ENCODE measurements at regions not wholly inside any gene's neighbourhood (a gene's known extent, or its start where the extent isn't known, plus 50 kb on each side); places are given as distances from the start of the nearest gene placed in this dataset.
A peak's percentile ranks its signal among the peaks of the same experiment; 100 is the strongest.

- H3K4me2 ChIP-seq (ENCODE audit: low read length), result no peak overlapping the region
- no CpG with 5 or more reads among the region's 3 CpGs for WGBS (ENCODE audit: extremely low coverage, insufficient coverage, insufficient read length)
- no peak overlapping the region for H3K27ac ChIP-seq (ENCODE audit: low read depth, low read length)
- H3K4ac ChIP-seq (ENCODE audit: low read depth, low read length), result no peak overlapping the region
- H3K79me2 ChIP-seq (ENCODE audit: control insufficient read depth, insufficient read depth, low read length, poor library complexity), result no peaks in the 10 kb centered on the region
- no peak overlapping the region for H3K18ac ChIP-seq (ENCODE audit: low read length)
- H3K9me3 ChIP-seq (ENCODE audit: insufficient read depth, low read depth, low read length), result no peaks in the 10 kb centered on the region
- no peak overlapping the region for H3K4me3 ChIP-seq (ENCODE audit: low read depth, low read length)
- DNase-seq, result no peak
- H2BK5ac ChIP-seq (ENCODE audit: low read depth, low read length, poor library complexity), result no peak overlapping the region
- H2BK12ac ChIP-seq (ENCODE audit: low read length), result no peak overlapping the region
- no peaks in the 10 kb centered on the region for H3K79me1 ChIP-seq (ENCODE audit: low read length)
- no peak overlapping the region for H2BK120ac ChIP-seq (ENCODE audit: insufficient read depth, low read length, poor library complexity)
- H3K14ac ChIP-seq (ENCODE audit: low read length), result no peak overlapping the region
- no peak overlapping the region for H3K23ac ChIP-seq (ENCODE audit: low read length)
- no peaks in the 10 kb centered on the region for H3K36me3 ChIP-seq (ENCODE audit: control insufficient read depth in 1 of 2, insufficient read depth in 2 of 2, low read length in 2 of 2)
- H4K8ac ChIP-seq (ENCODE audit: low read depth, low read length), result no peak overlapping the region
- no peak overlapping the region for H4K91ac ChIP-seq (ENCODE audit: low read depth, low read length)
- no peaks in the 10 kb centered on the region for H3K4me1 ChIP-seq (ENCODE audit: control insufficient read depth in 1 of 2, insufficient read depth in 2 of 2, low read length in 2 of 2)
- no peak overlapping the region for H2AFZ ChIP-seq (ENCODE audit: insufficient read depth, low read length, poor library complexity)
- H3K27me3 ChIP-seq (ENCODE audit: insufficient read depth, low read length), result no peaks in the 10 kb centered on the region
- no peak overlapping the region for H3K9ac ChIP-seq (ENCODE audit: low read length)
- no peak overlapping the region for H2AK5ac ChIP-seq (ENCODE audit: low read length)
- H4K12ac ChIP-seq (ENCODE audit: low read depth, low read length), result no peak overlapping the region
Observed at GRCh38 chr3:154542837-154543236, 112.8 kb upstream of the GPR149 start.

GRCh38 chr3:154540950-154541604 is 111.1 kb upstream of the GPR149 start:
- Histone ChIP-seq H3K14ac (ENCODE audit: low read length) (no peak overlapping the region), H3K79me1 (ENCODE audit: low read length) (no peaks in the 10 kb centered on the region)
- WGBS (ENCODE audit: extremely low coverage, insufficient coverage, insufficient read length), result no CpG with 5 or more reads among the region's 2 CpGs

GRCh38 chr3:154538566-154539360 is 108.8 kb upstream of the GPR149 start:
- Histone ChIP-seq H2AFZ (ENCODE audit: insufficient read depth, low read length, poor library complexity) (no peak overlapping the region), H3K9me3 (ENCODE audit: insufficient read depth, low read depth, low read length) (no peaks in the 10 kb centered on the region), H3K23ac (ENCODE audit: low read length) (no peak overlapping the region), H3K9ac (ENCODE audit: low read length) (no peak overlapping the region), H3K4me3 (ENCODE audit: low read depth, low read length) (no peak overlapping the region), H3K4me1 (ENCODE audit: control insufficient read depth in 1 of 2, insufficient read depth in 2 of 2, low read length in 2 of 2) (no peaks in the 10 kb centered on the region), H3K36me3 (ENCODE audit: control insufficient read depth in 1 of 2, insufficient read depth in 2 of 2, low read length in 2 of 2) (no peaks in the 10 kb centered on the region), H4K91ac (ENCODE audit: low read depth, low read length) (no peak overlapping the region), H2BK120ac (ENCODE audit: insufficient read depth, low read length, poor library complexity) (no peak overlapping the region), H2BK5ac (ENCODE audit: low read depth, low read length, poor library complexity) (no peak overlapping the region), H3K79me1 (ENCODE audit: low read length) (no peaks in the 10 kb centered on the region), H3K27me3 (ENCODE audit: insufficient read depth, low read length) (no peaks in the 10 kb centered on the region), H3K14ac (ENCODE audit: low read length) (no peak overlapping the region), H4K12ac (ENCODE audit: low read depth, low read length) (no peak overlapping the region), H2BK12ac (ENCODE audit: low read length) (no peak overlapping the region), H4K8ac (ENCODE audit: low read depth, low read length) (no peak overlapping the region), H3K18ac (ENCODE audit: low read length) (no peak overlapping the region), H3K79me2 (ENCODE audit: control insufficient read depth, insufficient read depth, low read length, poor library complexity) (no peaks in the 10 kb centered on the region), H3K27ac (ENCODE audit: low read depth, low read length) (no peak overlapping the region), H2AK5ac (ENCODE audit: low read length) (no peak overlapping the region), H3K4ac (ENCODE audit: low read depth, low read length) (no peak overlapping the region), H3K4me2 (ENCODE audit: low read length) (no peak overlapping the region)
- WGBS (ENCODE audit: extremely low coverage, insufficient coverage, insufficient read length), result no CpG with 5 or more reads among the region's 5 CpGs
- DNase-seq, result peak in 1 of 2 donors; percentile 38

More at GRCh38 chr3:154540950-154541604, 111.1 kb upstream of the GPR149 start:
- no peak overlapping the region for H3K18ac ChIP-seq (ENCODE audit: low read length)
- H4K91ac ChIP-seq (ENCODE audit: low read depth, low read length), result no peak overlapping the region
- no peak overlapping the region for H2AK5ac ChIP-seq (ENCODE audit: low read length)
- no peaks in the 10 kb centered on the region for H3K4me1 ChIP-seq (ENCODE audit: control insufficient read depth in 1 of 2, insufficient read depth in 2 of 2, low read length in 2 of 2)
- H3K4ac ChIP-seq (ENCODE audit: low read depth, low read length), result no peak overlapping the region
- no peak overlapping the region for H2BK5ac ChIP-seq (ENCODE audit: low read depth, low read length, poor library complexity)
- H4K12ac ChIP-seq (ENCODE audit: low read depth, low read length), result no peak overlapping the region
- no peak overlapping the region for H3K23ac ChIP-seq (ENCODE audit: low read length)
- H3K4me3 ChIP-seq (ENCODE audit: low read depth, low read length), result no peak overlapping the region
- H3K27me3 ChIP-seq (ENCODE audit: insufficient read depth, low read length), result no peaks in the 10 kb centered on the region
- no peak overlapping the region for H2BK12ac ChIP-seq (ENCODE audit: low read length)
- no peak overlapping the region for H3K4me2 ChIP-seq (ENCODE audit: low read length)
- no peak overlapping the region for H2BK120ac ChIP-seq (ENCODE audit: insufficient read depth, low read length, poor library complexity)
- no peak for DNase-seq
- no peaks in the 10 kb centered on the region for H3K79me2 ChIP-seq (ENCODE audit: control insufficient read depth, insufficient read depth, low read length, poor library complexity)
- no peak overlapping the region for H3K27ac ChIP-seq (ENCODE audit: low read depth, low read length)
- no peak overlapping the region for H3K9ac ChIP-seq (ENCODE audit: low read length)
- no peaks in the 10 kb centered on the region for H3K36me3 ChIP-seq (ENCODE audit: control insufficient read depth in 1 of 2, insufficient read depth in 2 of 2, low read length in 2 of 2)
- no peaks in the 10 kb centered on the region for H3K9me3 ChIP-seq (ENCODE audit: insufficient read depth, low read depth, low read length)
- H4K8ac ChIP-seq (ENCODE audit: low read depth, low read length), result no peak overlapping the region
- H2AFZ ChIP-seq (ENCODE audit: insufficient read depth, low read length, poor library complexity), result no peak overlapping the region

- H2BK5ac ChIP-seq (ENCODE audit: low read depth, low read length, poor library complexity), result no peak overlapping the region
- H2AFZ ChIP-seq (ENCODE audit: insufficient read depth, low read length, poor library complexity), result no peak overlapping the region
- DNase-seq, result no peak
- no peak overlapping the region for H3K23ac ChIP-seq (ENCODE audit: low read length)
- no peaks in the 10 kb centered on the region for H3K79me2 ChIP-seq (ENCODE audit: control insufficient read depth, insufficient read depth, low read length, poor library complexity)
- no peak overlapping the region for H3K4me2 ChIP-seq (ENCODE audit: low read length)
- H3K27me3 ChIP-seq (ENCODE audit: insufficient read depth, low read length), result no peaks in the 10 kb centered on the region
- no peak overlapping the region for H2AK5ac ChIP-seq (ENCODE audit: low read length)
- H4K8ac ChIP-seq (ENCODE audit: low read depth, low read length), result no peak overlapping the region
- no peak overlapping the region for H4K12ac ChIP-seq (ENCODE audit: low read depth, low read length)
- no peaks in the 10 kb centered on the region for H3K36me3 ChIP-seq (ENCODE audit: control insufficient read depth in 1 of 2, insufficient read depth in 2 of 2, low read length in 2 of 2)
- no peaks in the 10 kb centered on the region for H3K79me1 ChIP-seq (ENCODE audit: low read length)
- H4K91ac ChIP-seq (ENCODE audit: low read depth, low read length), result no peak overlapping the region
- H2BK12ac ChIP-seq (ENCODE audit: low read length), result no peak overlapping the region
- no peaks in the 10 kb centered on the region for H3K4me1 ChIP-seq (ENCODE audit: control insufficient read depth in 1 of 2, insufficient read depth in 2 of 2, low read length in 2 of 2)
- no peak overlapping the region for H3K18ac ChIP-seq (ENCODE audit: low read length)
- H3K9ac ChIP-seq (ENCODE audit: low read length), result no peak overlapping the region
- H3K4ac ChIP-seq (ENCODE audit: low read depth, low read length), result no peak overlapping the region
- H3K9me3 ChIP-seq (ENCODE audit: insufficient read depth, low read depth, low read length), result no peaks in the 10 kb centered on the region
- H3K4me3 ChIP-seq (ENCODE audit: low read depth, low read length), result no peak overlapping the region
- no peak overlapping the region for H3K14ac ChIP-seq (ENCODE audit: low read length)
- WGBS (ENCODE audit: extremely low coverage, insufficient coverage, insufficient read length), result no CpG with 5 or more reads among the region's 1 CpG
- no peak overlapping the region for H3K27ac ChIP-seq (ENCODE audit: low read depth, low read length)
- H2BK120ac ChIP-seq (ENCODE audit: insufficient read depth, low read length, poor library complexity), result no peak overlapping the region
Observed at GRCh38 chr3:154536751-154537150, 106.8 kb upstream of the GPR149 start.
